ENCODE measurements at regions not wholly inside any gene's neighbourhood (a gene's known extent, or its start where the extent isn't known, plus 50 kb on each side); places are given as distances from the start of the nearest gene placed in this dataset.
"Not testable (repeated sequence)": the region's sequence is repeated elsewhere in the genome, so short reads cannot be mapped to it uniquely, and the experiment has no call there.

- no peak overlapping the region for H3K9ac ChIP-seq (ENCODE audit: low read length)
- H3K27me3 ChIP-seq (ENCODE audit: insufficient read depth, low read length): no peaks in the 10 kb centered on the region
These were observed 302.2 kb downstream of the BCOR start for GRCh38 chrX:39795605-39796004.

DNA sequence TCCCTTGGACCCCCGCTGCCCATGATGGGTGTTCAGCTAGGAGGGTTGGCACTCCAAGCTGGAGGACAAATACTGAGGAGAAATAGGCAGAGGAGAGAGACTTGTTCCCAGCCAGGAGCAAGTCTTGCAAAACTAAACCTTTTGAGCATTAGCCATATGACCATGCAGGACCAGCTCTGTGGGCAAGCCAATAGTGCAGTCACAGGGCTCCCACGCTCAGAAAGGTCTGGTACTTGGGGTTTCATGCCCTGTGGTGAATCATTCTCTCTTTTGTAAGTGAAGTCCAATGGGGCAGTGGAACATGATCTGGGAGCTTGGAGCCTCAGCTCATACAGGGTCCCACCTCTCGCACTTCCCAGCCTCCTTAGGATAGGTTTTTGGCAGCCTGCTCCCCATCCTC is 300.9 kb downstream of the BCOR start:
- Histone ChIP-seq H3K27me3 (ENCODE audit: insufficient read depth, low read length) (no peaks in the 10 kb centered on the region), H3K9me2 (ENCODE audit: low read depth, low read length) (no peaks in the 10 kb centered on the region), H2AFZ (ENCODE audit: low read length) (no peak overlapping the region), H3K27ac (ENCODE audit: low read depth, low read length, poor library complexity, severe bottlenecking) (no peak overlapping the region), H3K4me3 (ENCODE audit: low read depth, low read length, poor library complexity, severe bottlenecking) (no peak overlapping the region), H3K9me3 (ENCODE audit: low read length) (no peaks in the 10 kb centered on the region), H3K79me2 (ENCODE audit: insufficient read depth, low read length) (no peaks in the 10 kb centered on the region), H3F3A (ENCODE audit: insufficient read depth, low read length) (no peaks in the 10 kb centered on the region), H3K9ac (ENCODE audit: low read length) (no peak overlapping the region), H3K36me3 (ENCODE audit: insufficient read depth, low read length) (no peaks in the 10 kb centered on the region; the same call in 1 of the 2 replicates), H3K4me2 (ENCODE audit: low read length) (no peak overlapping the region), H4K20me1 (ENCODE audit: insufficient read depth, low read length) (no peaks in the 10 kb centered on the region), H3K4me1 (ENCODE audit: insufficient read depth, low read length, severe bottlenecking) (peaks cover 1% of the 10 kb centered on the region)
- TF ChIP-seq CTCF (IDR thresholded peaks at IDR 0.05; ENCODE audit: low read length) (no peak), EZH2 (IDR thresholded peaks at IDR 0.05; ENCODE audit: borderline replicate concordance, low read length) (no peak)

More at GRCh38 chrX:39795605-39796004, 302.2 kb downstream of the BCOR start:
- Histone ChIP-seq H3K36me3 (ENCODE audit: insufficient read depth, low read length) (peaks cover 3% of the 10 kb centered on the region; the same call in 1 of the 2 replicates), H4K20me1 (ENCODE audit: insufficient read depth, low read length) (no peaks in the 10 kb centered on the region), H2AFZ (ENCODE audit: low read length) (no peak overlapping the region), H3F3A (ENCODE audit: insufficient read depth, low read length) (no peaks in the 10 kb centered on the region), H3K4me1 (ENCODE audit: insufficient read depth, low read length, severe bottlenecking) (no peaks in the 10 kb centered on the region), H3K9me3 (ENCODE audit: low read length) (no peaks in the 10 kb centered on the region), H3K27ac (ENCODE audit: low read depth, low read length, poor library complexity, severe bottlenecking) (no peak overlapping the region), H3K9me2 (ENCODE audit: low read depth, low read length) (no peaks in the 10 kb centered on the region), H3K79me2 (ENCODE audit: insufficient read depth, low read length) (no peaks in the 10 kb centered on the region), H3K4me2 (ENCODE audit: low read length) (no peak overlapping the region), H3K4me3 (ENCODE audit: low read depth, low read length, poor library complexity, severe bottlenecking) (no peak overlapping the region)
- TF ChIP-seq CTCF (IDR thresholded peaks at IDR 0.05; ENCODE audit: low read length) (no peak), EZH2 (IDR thresholded peaks at IDR 0.05; ENCODE audit: borderline replicate concordance, low read length) (no peak)

GRCh38 chrX:39798488-39798887 is 299.3 kb downstream of the BCOR start:
- H3K9ac ChIP-seq (ENCODE audit: low read length); H3K36me3 ChIP-seq (ENCODE audit: insufficient read depth, low read length); H3K4me2 ChIP-seq (ENCODE audit: low read length); H3F3A ChIP-seq (ENCODE audit: insufficient read depth, low read length); H4K20me1 ChIP-seq (ENCODE audit: insufficient read depth, low read length); H3K9me2 ChIP-seq (ENCODE audit: low read depth, low read length); H3K79me2 ChIP-seq (ENCODE audit: insufficient read depth, low read length); H3K27me3 ChIP-seq (ENCODE audit: insufficient read depth, low read length); H3K4me3 ChIP-seq (ENCODE audit: low read depth, low read length, poor library complexity, severe bottlenecking); H3K27ac ChIP-seq (ENCODE audit: low read depth, low read length, poor library complexity, severe bottlenecking); H2AFZ ChIP-seq (ENCODE audit: low read length); H3K9me3 ChIP-seq (ENCODE audit: low read length): not testable (repeated sequence)
- H3K4me1 ChIP-seq (ENCODE audit: insufficient read depth, low read length, severe bottlenecking): peaks cover 10% of the 10 kb centered on the region

DNA sequence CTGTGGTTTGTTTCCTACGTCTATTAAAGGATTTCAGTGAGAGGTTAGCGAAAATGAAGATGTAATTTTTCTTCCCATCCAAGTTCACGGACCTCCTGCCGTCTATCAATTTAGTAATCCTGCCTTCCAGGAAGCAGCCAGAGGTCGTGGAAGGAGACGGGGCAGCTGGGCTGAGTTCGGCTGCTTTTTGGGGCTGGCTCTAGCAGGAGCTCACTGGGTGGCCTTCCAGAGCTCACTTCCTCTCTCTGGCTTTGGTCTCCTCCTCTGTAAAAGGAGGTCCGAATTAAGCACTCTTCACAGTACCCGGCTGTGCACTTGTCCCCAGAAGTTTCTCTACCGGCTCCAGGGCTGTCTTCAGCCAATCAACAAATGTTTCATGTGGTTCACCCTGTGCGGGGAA is 295.4 kb downstream of the BCOR start:
- Histone ChIP-seq H3K4me2 (ENCODE audit: low read length) (no peak overlapping the region; the same call in 1 of the 2 replicates), H3K9me3 (ENCODE audit: low read length) (no peaks in the 10 kb centered on the region), H3K36me3 (ENCODE audit: insufficient read depth, low read length) (no peaks in the 10 kb centered on the region; the same call in 1 of the 2 replicates), H3K4me1 (ENCODE audit: insufficient read depth, low read length, severe bottlenecking) (peaks cover 10% of the 10 kb centered on the region), H3K79me2 (ENCODE audit: insufficient read depth, low read length) (no peaks in the 10 kb centered on the region), H3K9ac (ENCODE audit: low read length) (no peak overlapping the region), H3K4me3 (ENCODE audit: low read depth, low read length, poor library complexity, severe bottlenecking) (no peak overlapping the region), H3K27ac (ENCODE audit: low read depth, low read length, poor library complexity, severe bottlenecking) (no peak overlapping the region), H4K20me1 (ENCODE audit: insufficient read depth, low read length) (no peaks in the 10 kb centered on the region), H3K9me2 (ENCODE audit: low read depth, low read length) (no peaks in the 10 kb centered on the region), H3K27me3 (ENCODE audit: insufficient read depth, low read length) (no peaks in the 10 kb centered on the region), H3F3A (ENCODE audit: insufficient read depth, low read length) (no peaks in the 10 kb centered on the region), H2AFZ (ENCODE audit: low read length) (no peak overlapping the region)
- TF ChIP-seq CTCF (IDR thresholded peaks at IDR 0.05; ENCODE audit: low read length): no peak
- TF ChIP-seq EZH2 (IDR thresholded peaks at IDR 0.05; ENCODE audit: borderline replicate concordance, low read length): no peak
